Endodermal cell (in vitro differentiated cells): ENCODE measurements at regions not wholly inside any gene's neighbourhood (a gene's known extent, or its start where the extent isn't known, plus 50 kb on each side); places are given as distances from the start of the nearest gene placed in this dataset.

ENCODE experiments used
- DNase-seq: peaks from one replicate; pipeline ENCODE4 v3.0.0-alpha.2; 2017
- H3K27ac ChIP-seq: 2 replicates; pipeline ENCODE4 v1.5.1; 2013; ENCODE audit warnings: mild to moderate bottlenecking, low read depth, low read length, moderate library complexity
- H3K27me3 ChIP-seq: 2 replicates; pipeline ENCODE4 v1.6.1; 2013; ENCODE audit warnings: mild to moderate bottlenecking, low read length, moderate library complexity; ENCODE audit not compliant: insufficient read depth, control insufficient read depth, poor library complexity, severe bottlenecking
- H3K36me3 ChIP-seq: 2 replicates; pipeline ENCODE4 v1.7.0; 2013; ENCODE audit warnings: mild to moderate bottlenecking, low read length, moderate library complexity; ENCODE audit not compliant: control insufficient read depth, insufficient read depth
- H3K4me1 ChIP-seq: one replicate; pipeline ENCODE4 v1.7.0; 2013; ENCODE audit warnings: low read length; ENCODE audit not compliant: control insufficient read depth, insufficient read depth
- H3K4me3 ChIP-seq: 2 replicates; pipeline ENCODE4 v1.5.1; 2013; ENCODE audit warnings: mild to moderate bottlenecking, low read length, moderate library complexity
- H3K9ac ChIP-seq: 2 replicates; pipeline ENCODE4 v1.6.1; 2013; ENCODE audit warnings: mild to moderate bottlenecking, low read length, moderate library complexity; ENCODE audit not compliant: poor library complexity, severe bottlenecking; ENCODE audit errors: extremely low read depth
- H3K9me3 ChIP-seq: 2 replicates; pipeline ENCODE4 v1.6.1; 2013; ENCODE audit warnings: mild to moderate bottlenecking, low read length, moderate library complexity; ENCODE audit not compliant: control insufficient read depth
- H3K27ac Mint-ChIP-seq: 2 replicates; pipeline ENCODE4 v1.8.0; 2020; ENCODE audit warnings: mixed read lengths
- H3K27me3 Mint-ChIP-seq: 2 replicates; pipeline ENCODE4 v1.8.0; 2021; ENCODE audit warnings: mild to moderate bottlenecking, mixed read lengths; ENCODE audit not compliant: insufficient read depth
- H3K36me3 Mint-ChIP-seq: 2 replicates; pipeline ENCODE4 v1.8.0; 2020; ENCODE audit warnings: low read depth, mixed read lengths
- H3K4me1 Mint-ChIP-seq: 2 replicates; pipeline ENCODE4 v1.8.0; 2020; ENCODE audit warnings: mixed read lengths
- H3K4me3 Mint-ChIP-seq: 2 replicates; pipeline ENCODE4 v1.8.0; 2020; ENCODE audit warnings: mild to moderate bottlenecking, moderate library complexity, mixed read lengths
- H3K9me3 Mint-ChIP-seq: 2 replicates; pipeline ENCODE4 v1.8.0; 2020; ENCODE audit warnings: mild to moderate bottlenecking, mixed read lengths
- WGBS, 2 experiments: methylation state at CpG; one replicate each; pipeline versions ENCODE4 v1.1.5 to v1.1.7; 2013; ENCODE audit warnings: missing lambda C conversion rate in 2 of 2, mixed read lengths in 1 of 2; ENCODE audit not compliant: insufficient coverage in 1 of 2, insufficient read length in 1 of 2; 5-methylcytosine and 5-hydroxymethylcytosine counted together
- TF ChIP-seq, protein P1 (sequence below): fragments of 200-600 bp; sonication (generic); conservative IDR thresholded peaks from 2 replicates; pipeline ENCODE4 v1.5.0; 2021; ENCODE audit warnings: antibody characterized with exemption, mild to moderate bottlenecking

DNA sequence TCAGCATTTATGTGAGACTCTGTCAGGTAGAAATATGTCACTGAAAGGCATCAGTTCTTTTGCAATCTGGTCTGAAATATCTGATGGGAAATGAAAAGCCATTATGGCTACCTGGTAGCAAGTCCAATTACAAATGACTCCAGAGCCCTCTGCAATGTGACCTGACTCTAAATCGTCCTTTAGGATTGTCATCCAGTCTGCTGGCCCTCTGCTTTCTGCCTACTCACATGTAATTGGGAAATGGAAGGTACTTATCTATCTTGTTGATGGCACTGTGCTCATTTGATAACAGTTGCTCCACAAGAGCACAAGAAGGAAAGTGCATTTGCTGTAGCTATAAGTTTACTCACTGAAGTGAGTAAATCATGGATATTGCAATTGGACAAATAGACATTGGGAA lies 799.8 kb downstream of the RAPGEF2 start:
- peaks cover 3% of the 10 kb centered on the region for H3K4me1 Mint-ChIP-seq
- no peaks in the 10 kb centered on the region for H3K9me3 ChIP-seq
- H3K36me3 ChIP-seq: no peaks in the 10 kb centered on the region
- TF ChIP-seq, protein P1, sequence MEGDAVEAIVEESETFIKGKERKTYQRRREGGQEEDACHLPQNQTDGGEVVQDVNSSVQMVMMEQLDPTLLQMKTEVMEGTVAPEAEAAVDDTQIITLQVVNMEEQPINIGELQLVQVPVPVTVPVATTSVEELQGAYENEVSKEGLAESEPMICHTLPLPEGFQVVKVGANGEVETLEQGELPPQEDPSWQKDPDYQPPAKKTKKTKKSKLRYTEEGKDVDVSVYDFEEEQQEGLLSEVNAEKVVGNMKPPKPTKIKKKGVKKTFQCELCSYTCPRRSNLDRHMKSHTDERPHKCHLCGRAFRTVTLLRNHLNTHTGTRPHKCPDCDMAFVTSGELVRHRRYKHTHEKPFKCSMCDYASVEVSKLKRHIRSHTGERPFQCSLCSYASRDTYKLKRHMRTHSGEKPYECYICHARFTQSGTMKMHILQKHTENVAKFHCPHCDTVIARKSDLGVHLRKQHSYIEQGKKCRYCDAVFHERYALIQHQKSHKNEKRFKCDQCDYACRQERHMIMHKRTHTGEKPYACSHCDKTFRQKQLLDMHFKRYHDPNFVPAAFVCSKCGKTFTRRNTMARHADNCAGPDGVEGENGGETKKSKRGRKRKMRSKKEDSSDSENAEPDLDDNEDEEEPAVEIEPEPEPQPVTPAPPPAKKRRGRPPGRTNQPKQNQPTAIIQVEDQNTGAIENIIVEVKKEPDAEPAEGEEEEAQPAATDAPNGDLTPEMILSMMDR: no peak
- H3K4me3 Mint-ChIP-seq: no peak overlapping the region
- H3K27me3 Mint-ChIP-seq: no peaks in the 10 kb centered on the region
- H3K9ac ChIP-seq: no peak overlapping the region
- no peaks in the 10 kb centered on the region for H3K4me1 ChIP-seq
- H3K27me3 ChIP-seq: no peaks in the 10 kb centered on the region
- H3K36me3 Mint-ChIP-seq: no peaks in the 10 kb centered on the region
- 0% methylated on average over 1 of the region's 1 CpG for WGBS, 2 experiments
- H3K9me3 Mint-ChIP-seq: no peaks in the 10 kb centered on the region
- no peak overlapping the region for H3K27ac Mint-ChIP-seq
- no peak overlapping the region for H3K4me3 ChIP-seq
- H3K27ac ChIP-seq: no peak overlapping the region
- no peak for DNase-seq

DNA sequence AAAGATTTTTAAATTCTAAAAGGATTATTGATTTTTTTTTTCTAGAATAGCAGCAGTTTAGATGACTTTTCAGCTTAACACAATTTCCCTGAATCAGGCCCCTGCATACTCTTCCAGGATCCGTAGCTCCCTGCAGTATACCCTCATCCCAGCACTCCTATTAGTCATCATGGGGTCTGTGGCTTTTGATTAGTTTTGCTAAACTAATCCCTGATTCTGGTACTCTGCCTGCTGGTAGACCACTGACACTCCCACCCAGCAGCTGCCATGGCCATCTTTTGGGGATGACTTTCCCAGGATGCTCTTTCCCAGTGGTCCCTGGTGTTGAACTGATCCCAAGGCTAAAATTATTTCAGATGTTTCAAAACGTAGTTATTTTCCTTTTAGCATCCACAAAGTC lies 802.0 kb downstream of the RAPGEF2 start:
- H3K27me3 ChIP-seq: no peaks in the 10 kb centered on the region
- no peak overlapping the region for H3K4me3 ChIP-seq
- no peak overlapping the region for H3K27ac ChIP-seq
- no peak for DNase-seq
- Mint-ChIP-seq H3K9me3 (no peaks in the 10 kb centered on the region), H3K27ac (no peak overlapping the region), H3K4me1 (peaks cover 3% of the 10 kb centered on the region), H3K36me3 (no peaks in the 10 kb centered on the region), H3K27me3 (peaks cover 6% of the 10 kb centered on the region), H3K4me3 (no peak overlapping the region)
- 83 to 92% methylated on average over 2 of the region's 2 CpGs for WGBS, 2 experiments
- H3K9me3 ChIP-seq: no peaks in the 10 kb centered on the region
- no peaks in the 10 kb centered on the region for H3K36me3 ChIP-seq
- H3K9ac ChIP-seq: no peak overlapping the region
- TF ChIP-seq, protein P1: no peak
- no peaks in the 10 kb centered on the region for H3K4me1 ChIP-seq

DNA sequence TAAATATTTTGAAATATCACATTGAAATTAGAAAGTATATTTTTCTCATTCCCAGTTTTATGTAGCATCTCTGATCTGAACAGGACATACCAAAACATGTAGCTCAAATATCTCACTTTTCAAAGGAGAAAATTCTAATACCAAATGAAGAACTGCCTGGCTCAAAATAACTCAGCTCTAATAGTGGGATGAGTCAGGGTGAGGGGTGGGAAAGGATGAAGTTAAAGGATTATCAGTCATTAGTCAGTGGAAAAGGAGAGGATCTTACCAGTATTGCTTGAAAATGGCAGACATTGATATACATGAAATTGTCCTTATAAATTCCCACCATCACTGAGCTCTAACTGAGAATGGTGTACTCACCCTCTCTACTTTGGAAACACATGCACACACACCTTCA lies 803.2 kb downstream of the RAPGEF2 start:
- no peak overlapping the region for H3K27ac ChIP-seq
- H3K27me3 ChIP-seq: no peaks in the 10 kb centered on the region
- no peaks in the 10 kb centered on the region for H3K4me1 ChIP-seq
- H3K9me3 ChIP-seq: no peaks in the 10 kb centered on the region
- TF ChIP-seq, protein P1: no peak
- no peak for DNase-seq
- Mint-ChIP-seq H3K36me3 (no peaks in the 10 kb centered on the region), H3K9me3 (no peaks in the 10 kb centered on the region), H3K4me1 (peaks cover 3% of the 10 kb centered on the region), H3K27ac (no peak overlapping the region), H3K4me3 (no peak overlapping the region), H3K27me3 (peaks cover 6% of the 10 kb centered on the region)
- no peak overlapping the region for H3K9ac ChIP-seq
- no peaks in the 10 kb centered on the region for H3K36me3 ChIP-seq
- H3K4me3 ChIP-seq: no peak overlapping the region
